Activated naive CD4-positive, alpha-beta T cell treated with Interleukin-2 at 50 U/mL for 16 hours (primary cell): ENCODE measurements at regions not wholly inside any gene's neighbourhood (a gene's known extent, or its start where the extent isn't known, plus 50 kb on each side); places are given as distances from the start of the nearest gene placed in this dataset.
"Not testable (repeated sequence)": the region's sequence is repeated elsewhere in the genome, so short reads cannot be mapped to it uniquely, and the experiment has no call there.

Experiments used
- DNase-seq: peaks from one replicate; pipeline ENCODE4 v3.0.0-alpha.2; 2020

GRCh38 chr16:60763869-60764268 lies 1272.4 kb downstream of the CDH8 start:
- no peak for DNase-seq

DNA sequence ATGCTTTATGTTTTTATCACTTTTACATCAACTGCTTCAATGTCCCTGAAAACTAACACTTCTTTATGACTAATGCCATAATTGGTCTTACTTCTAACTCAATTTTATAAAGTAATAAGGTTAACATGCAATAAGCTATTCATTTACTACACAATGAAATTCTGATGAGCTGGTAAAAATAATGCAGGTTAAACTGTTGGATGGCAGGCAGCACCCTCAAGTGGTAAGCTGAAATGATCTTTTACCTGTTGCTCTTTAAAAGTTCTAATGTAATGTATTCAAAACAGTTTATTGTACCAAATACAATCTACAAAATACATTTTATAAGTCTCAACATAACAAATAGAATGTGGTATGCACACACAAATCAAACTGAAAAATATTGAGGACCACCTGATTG lies 1280.3 kb downstream of the CDH8 start:
- DNase-seq, result no peak

DNA sequence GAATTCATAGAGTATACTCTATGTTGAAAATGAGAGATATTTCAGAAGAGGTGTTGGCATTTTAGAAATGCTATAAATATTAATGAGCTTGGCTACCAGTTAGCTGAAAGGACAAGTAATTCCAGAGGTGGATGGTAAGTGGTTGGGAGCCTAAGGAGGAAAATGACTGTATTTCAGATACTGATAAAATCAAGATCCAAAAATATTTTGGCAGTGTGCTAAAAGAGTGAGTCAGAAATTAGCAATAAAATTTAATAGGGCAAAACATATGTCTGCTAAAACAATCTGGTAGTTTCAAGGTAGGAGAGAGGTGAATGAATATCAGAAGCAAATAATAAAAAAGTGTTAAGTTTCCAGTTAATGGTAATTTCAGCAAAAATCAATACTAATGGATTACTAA lies 1287.9 kb downstream of the CDH8 start:
- DNase-seq, result no peak

DNA sequence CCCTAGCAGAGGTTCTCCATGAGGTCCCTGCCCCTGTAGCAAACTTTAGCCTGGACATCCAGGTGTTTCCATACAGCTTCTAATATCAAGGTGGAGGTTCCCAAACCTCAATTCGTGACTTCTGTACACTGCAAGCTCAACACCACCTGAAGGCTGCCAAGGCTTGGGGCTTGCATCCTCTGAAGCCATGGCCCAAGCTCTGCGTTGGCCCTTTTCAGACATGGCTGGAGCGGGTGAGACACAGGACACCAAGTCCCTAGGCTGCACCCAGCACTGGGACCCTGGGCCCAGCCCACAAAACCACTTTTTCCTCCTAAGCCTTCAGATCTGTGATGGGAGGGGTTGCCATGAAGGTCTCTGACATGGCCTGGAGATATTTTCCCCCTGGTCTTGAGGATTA lies 1292.0 kb downstream of the CDH8 start:
- no peak for DNase-seq

- DNase-seq, result no peak
These were observed 1294.4 kb downstream of the CDH8 start for GRCh38 chr16:60741810-60742209.

DNA sequence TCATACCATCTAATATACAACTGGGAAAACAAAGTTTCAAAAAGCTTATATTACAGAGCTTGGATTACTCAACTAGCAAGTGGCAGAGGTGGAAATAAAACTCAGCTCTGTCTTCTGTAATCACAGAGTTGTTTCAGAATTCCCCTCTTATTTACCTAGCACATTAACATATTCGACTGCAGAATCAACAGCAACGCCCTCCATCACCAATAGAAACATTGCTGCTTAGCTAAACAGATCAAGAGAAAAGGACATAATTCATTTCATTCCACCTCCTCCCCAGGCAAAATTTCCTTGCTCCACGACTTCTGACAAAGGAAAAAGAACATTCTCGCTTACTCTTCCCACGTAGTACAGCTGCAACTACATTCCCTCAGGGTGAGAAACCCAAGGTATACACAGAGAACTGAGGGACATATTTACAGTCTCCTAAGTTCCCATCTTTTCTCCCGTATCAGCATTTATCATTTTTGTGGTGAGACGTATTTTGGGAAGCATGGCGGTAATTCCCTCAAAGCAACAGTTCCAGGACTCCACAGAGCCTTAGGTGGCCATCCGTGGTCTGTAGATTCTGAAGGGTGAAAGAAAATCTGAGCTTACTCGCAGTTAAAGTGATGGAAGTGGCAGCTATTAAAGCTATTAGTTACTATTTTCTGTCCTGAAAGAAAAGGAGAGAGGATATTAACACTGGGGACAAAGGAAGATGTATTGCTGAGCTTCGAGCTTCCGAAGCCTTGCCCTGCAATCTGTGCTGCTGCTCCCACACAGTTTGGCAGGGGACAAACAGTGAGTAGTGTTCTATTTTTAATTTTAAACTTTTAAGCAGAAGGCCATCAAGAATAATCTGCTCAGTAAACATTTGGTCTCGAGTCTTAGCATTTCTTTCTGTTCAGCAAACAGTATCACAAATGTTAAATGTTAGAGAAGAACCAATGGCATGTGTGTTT lies 1296.2 kb downstream of the CDH8 start:
- DNase-seq, result no peak

DNA sequence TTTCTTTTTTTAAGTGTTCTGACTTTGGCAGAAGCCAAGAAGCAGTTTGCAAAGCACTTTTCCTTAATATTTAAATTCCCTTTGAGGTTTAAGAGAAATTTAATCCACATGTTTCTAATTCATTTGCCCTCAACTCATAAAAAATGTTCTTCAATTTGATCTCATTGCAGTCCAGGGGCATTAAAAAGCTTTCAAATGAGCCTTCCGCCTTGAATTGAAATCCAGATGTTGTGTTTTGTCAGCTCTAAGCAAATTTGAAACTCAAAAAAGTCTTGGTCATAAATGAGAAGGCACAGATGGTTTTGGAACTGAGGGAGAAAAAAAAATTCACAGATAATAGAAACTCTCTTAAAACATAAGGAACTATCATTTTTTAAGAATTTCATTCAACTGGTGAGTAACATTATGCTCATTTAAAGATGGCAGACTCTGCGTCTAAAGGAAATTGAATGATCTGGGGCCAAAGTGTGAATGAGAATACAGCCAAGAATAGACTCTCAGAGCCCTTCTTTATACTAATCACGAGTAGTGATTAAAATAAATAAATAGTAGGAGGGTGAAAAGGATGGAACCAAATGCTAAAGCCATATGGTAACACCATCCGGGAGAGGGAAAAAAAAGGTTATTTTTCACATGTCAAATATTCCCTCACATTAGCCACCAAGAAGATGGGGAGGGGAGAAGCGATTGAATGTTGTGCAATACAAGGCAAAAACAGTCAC lies 1304.7 kb downstream of the CDH8 start:
- DNase-seq, result no peak

DNA sequence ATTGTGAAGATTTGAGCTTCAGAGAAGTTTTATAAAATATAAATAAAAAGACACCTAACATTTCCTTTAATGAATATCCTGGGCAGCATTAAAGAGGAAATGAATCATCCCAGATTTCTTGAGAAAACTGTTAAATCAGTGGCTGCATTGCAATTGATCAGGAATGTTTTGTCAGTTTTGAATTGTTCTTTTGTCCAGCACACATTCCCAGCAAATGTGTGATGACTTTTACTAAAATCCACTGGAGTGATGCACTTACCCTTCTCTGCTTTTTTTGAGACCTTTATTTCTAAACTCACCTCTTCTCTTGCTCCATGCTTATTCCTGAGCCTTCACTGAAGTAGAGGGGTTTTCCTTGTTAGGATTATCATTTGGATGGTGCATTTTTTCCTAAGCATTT lies 1307.2 kb downstream of the CDH8 start:
- no peak for DNase-seq

- DNase-seq, result no peak
These were observed 1308.4 kb downstream of the CDH8 start for GRCh38 chr16:60727851-60728250.

DNA sequence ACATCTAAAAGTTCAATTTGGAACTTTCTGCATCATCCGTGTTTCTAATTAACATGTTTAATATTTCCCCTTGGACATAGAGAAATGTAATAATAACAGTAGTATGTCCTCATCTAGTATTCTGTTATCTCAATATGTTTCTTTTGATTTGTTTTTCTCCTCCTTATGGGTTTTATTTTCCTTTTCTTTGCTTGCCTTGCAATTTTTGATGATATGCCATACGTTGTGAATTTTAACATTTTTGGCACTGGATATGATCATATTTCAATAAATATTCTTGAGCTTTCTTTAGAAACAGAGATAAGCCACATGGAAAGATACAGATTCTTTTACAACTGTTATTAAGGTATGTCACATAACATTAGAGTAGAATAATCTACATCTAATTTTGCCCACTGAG lies 1316.2 kb downstream of the CDH8 start:
- no peak for DNase-seq

- no peak for DNase-seq
These were observed 1318.4 kb downstream of the CDH8 start for GRCh38 chr16:60717808-60718207.

GRCh38 chr16:60712144-60712543 lies 1324.1 kb downstream of the CDH8 start:
- DNase-seq, result no peak

- no peak for DNase-seq
These were observed 1331.5 kb downstream of the CDH8 start for GRCh38 chr16:60704726-60705125.

- DNase-seq, result no peak
These were observed 1333.1 kb downstream of the CDH8 start for GRCh38 chr16:60703096-60703495.

DNA sequence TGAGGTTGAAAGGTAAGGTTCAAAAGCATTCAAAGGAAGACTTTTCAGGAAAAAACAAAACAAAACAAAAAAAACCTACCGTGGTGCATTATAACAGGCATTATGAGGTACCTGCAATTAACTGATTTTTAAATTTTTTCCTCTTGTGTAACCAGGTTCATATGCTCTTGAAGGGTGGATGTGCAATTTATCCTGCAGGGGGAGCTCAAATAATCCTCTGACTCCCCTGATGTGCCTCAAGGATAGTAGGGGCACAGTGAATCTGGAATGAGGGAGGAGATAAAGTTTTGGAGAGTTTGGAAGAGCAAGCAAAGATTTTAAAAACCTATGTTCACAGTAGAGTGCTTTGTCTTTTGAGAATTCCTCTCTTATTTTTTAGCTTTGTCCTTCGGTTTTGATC lies 1349.4 kb downstream of the CDH8 start:
- DNase-seq, result no peak

DNA sequence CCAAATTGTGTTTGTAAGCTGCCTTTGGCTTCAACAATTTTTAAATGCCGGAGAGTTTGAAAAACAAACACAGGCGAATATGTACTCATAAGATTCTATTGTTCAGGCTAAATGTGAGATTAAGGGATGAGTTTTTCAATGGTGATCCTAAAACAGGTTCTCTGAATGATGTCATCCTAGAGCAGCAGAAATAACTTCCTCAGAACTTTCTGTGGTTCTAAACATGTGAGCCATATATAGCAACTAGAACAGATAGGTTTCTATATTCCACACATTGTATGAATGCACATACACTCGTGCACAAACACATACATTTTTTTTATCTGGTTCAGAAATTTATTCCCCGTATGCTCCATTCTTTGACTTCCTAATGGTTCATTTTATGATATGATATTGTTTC lies 1352.2 kb downstream of the CDH8 start:
- DNase-seq, result no peak

GRCh38 chr16:60682219-60682618 lies 1354.0 kb downstream of the CDH8 start:
- DNase-seq, result no peak

- no peak for DNase-seq
These were observed 1355.2 kb downstream of the CDH8 start for GRCh38 chr16:60681043-60681442.

DNA sequence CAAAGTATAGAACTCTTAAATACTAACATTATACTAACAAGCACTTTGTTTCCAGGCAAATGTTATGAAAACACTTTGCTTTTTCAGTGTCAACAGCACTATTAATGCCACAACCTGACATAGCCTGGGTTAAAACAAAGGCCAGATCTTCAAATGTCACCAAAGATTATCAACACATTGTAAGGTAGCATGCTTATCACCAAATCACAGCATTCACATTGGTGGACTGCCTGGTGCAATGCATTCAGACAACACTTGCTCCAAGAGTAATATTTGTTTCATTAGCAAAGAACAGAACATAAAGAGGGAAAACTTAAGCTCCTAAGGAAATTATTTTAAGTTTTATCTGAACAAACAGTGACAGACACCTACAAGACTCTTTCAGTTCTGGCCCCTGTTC lies 1361.2 kb downstream of the CDH8 start:
- no peak for DNase-seq

DNA sequence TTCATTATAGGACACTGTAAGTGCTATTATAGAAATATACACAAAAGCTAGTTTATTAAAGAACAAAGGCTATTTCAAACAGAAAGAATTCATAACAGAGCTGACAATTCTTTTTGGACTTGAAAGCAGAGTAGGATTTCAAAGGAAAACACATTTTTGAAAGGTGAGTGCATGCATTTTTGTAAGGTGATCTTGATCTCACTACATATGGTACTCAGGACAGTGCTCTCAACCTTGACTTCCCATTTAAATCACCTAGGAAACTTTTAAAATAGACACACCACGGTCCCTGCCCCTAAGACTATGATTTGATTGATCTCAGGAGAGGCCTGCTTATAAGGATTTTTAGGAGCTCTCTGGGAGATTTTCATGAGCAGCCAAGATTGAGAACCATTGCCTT lies 1362.0 kb downstream of the CDH8 start:
- DNase-seq, result no peak

DNA sequence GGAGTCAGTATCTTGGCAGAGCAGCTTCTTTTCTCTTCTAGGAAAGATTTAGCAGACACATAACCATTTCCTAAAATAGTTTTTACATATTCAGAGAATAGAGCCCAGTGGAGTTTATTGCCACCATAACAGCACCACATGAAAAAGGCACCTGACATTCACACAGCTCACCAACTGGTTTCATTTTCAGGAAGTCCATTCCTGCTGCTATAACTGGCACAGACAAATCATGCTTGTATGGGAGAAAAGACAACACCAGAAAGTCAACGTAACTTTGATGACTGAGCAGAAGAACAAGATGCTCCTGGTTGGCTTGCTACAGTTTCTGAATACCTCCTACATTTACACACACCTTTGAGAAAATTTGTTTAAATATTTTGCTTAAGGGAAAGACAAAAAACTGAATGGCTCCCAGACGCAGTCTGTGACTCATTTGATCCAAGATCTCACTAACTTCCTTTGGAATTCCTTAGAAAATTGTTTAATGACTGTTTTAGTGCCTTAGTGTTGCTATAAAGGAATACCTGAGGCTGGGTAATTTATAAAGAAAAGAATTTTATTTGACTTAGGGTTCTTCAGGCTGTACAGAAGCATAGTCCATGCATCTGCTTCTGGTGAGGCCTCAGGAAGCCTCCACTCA lies 1380.6 kb downstream of the CDH8 start:
- no peak for DNase-seq

DNA sequence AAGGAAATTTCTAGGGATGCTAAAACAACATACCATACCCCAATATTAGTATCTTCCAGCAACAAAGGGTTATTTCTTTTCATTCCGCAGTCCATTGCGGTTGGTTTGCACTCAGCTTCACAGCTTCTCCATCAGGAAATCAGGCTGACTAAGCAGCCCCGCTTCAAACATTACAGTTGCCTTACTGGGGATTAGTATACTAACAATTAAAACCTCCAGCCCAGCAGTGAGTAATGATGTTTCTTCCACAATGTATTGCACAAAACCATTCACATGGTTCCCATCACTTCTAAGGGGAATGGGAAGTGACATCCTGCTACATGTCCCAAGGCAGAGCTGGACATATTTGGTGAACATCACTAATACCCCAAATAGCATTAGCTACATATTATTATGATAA lies 1384.9 kb downstream of the CDH8 start:
- DNase-seq, result no peak

GRCh38 chr16:60648290-60648689 lies 1387.9 kb downstream of the CDH8 start:
- no peak for DNase-seq

DNA sequence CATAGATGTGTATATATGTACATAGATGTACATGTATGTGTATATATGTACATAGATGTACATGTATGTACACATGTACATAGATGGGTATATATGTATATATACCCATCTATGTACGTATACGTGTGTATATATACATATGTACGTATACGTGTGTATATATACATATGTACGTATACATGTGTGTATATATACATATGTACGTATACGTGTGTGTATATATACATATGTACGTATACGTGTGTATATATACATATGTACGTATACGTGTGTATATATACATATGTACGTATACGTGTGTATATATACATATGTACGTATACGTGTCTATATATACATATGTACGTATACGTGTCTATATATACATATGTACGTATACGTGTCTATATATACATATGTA lies 1388.8 kb downstream of the CDH8 start:
- DNase-seq, result not testable (repeated sequence)
